ENCODE measurements at regions not wholly inside any gene's neighbourhood (a gene's known extent, or its start where the extent isn't known, plus 50 kb on each side); places are given as distances from the start of the nearest gene placed in this dataset.
A peak's percentile ranks its signal among the peaks of the same experiment; 100 is the strongest.

DNA sequence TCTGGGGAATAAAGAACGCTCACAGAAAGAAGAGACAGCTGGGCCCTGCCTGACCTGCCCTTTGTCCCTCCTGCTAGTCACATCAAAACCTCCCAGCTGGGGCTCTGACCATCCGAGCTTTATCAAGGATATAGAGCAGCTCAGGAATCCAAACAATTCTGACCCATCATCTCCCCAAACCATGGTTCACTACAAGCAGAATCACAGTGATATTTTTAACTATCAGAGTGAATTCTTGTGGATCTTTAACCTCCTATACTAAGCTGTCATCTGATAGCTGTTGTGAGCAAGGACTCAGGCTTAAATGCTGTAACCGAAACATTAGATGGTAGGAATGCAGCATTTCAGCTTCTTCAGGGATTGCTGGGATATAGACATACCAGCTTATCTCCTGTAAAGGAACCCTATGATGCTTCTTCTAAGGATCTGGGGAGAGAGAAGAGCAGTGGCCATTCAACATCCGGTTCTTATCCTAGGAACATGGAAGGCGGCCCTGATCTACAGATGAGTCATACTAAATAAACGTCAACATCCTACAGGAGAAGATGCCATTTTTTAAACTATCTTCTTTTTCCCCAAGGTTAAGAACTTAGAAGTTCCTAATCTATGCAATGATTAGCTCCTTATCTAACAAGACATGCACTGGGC is 84.7 kb upstream of the AKIP1 start:
- no peak for DNase-seq

DNA sequence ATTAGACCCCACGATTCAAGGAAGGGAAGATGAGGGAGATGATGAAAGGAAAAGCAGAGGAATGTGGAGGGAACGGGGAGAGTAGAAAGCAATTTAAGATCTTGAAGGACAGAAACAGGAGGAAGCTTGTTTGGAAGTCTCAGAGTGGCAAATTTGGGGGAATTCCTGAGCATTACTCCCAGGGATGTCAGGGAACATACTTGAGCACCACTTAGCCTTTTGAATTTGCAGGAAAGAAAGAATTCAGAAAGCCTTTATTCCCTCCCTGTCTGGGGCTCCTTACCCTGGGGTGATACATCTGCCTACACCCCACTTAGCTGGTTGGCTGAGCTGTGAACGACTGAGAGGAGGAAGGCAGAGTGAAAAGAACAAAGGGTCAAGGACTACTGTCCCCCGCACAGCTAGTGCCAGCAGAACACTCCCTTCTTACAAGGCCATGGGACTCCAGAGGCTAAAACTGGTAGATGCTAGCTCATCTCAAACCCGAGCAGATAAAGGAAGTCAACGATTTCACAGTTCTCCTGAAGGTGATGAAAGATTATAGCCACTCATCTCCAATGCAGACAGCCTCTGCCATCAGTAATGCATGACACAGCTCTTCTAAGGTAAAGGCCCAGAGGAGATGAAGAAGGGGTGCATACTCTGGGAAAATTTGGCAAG is 84.0 kb upstream of the AKIP1 start:
- DNase-seq = no peak

DNA sequence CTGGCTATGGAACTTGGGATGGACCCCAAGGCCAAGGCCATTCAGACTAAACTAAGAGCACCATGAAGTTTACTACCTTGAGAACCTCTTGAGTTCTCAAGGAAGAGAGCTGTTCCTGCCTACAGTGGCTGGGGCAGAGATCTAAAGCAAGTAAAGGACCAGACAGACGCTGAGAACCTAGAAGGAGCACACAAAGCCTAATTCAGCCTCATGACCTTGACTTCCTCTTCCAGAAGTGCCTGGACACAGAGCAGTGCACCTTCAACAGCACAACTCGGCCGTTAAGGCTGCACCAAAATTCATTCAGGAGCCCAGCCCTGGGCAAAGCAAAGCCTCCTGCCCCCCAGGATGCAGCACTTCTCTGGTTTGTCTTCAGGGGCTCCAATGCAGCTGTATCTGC is 82.9 kb upstream of the AKIP1 start:
- no peak for DNase-seq

DNA sequence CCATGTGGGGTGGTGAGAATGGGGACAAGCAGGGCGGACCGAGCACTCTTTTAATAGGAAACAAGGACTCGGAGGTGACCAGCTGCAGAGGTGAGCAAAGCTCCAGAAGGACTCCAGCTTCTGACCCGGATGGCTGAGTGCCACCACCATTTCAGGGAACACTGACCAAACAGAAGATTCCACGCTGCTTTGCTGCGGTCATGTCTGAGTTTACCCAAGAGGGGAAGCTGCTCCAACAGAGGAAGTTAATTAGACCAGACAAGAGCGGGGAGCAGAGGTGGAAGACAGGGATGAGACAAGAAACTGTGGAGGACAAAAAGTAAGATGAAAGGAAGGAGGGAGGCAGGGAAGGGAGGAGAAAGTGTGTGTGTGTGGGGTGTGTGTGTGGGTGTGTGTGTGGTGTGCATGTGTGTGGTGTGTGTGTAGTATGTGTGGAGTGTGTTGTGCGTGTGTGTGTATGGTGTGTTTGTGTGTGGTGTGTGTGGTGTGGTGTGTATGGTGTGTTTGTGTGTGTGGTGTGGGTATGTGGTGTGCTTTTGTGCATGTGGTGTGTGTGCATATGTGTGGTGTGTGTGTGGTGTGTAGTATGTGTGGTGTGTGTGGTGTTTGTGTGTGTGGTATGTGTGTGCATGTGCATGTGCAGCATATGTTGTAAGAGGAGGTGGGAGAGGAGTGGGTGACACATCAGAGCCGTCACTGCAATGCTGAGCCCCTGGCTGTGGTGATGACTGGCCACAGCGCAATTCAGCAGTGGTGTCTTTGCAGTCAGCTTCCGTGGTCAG is 82.2 kb upstream of the AKIP1 start:
- no peak for DNase-seq

DNA sequence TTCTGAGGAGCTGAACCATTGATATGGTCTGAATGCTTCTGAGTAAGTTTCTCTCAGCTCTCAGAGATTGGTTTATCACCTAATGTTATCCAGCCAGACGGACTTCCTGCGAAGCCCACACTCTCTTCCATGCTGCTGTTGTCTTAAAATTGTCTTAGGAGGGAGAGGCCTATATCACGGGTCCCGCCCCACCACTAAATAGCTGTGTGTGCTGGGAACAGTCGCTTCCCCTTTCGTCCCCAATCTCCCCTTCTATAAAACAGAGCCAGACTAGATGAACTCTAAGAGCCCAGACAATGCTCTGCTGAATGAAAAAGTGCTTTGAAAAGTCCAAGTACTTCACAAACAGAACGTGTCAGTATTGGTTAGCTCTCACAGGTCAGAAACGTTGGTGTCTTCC is 81.4 kb upstream of the AKIP1 start:
- no peak for DNase-seq

DNA sequence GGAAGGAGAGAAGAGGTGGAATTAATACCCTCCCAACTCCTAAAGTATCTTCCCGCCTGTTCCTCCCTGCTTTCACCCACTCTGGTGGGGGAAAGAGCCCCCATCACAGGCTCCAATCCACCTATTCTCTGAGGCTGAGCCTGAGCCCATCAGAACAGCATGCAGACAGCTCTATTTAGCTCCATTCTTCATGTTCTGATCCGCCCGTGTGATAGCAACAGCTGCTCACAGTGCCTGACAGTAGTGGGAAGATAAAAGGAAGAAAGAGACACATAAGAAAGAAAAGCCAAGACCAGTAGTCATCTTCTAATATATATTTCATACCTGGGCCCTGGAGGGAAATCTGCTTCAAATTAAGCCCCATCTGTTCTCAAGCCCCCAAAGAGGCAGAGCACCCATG is 80.3 kb upstream of the AKIP1 start:
- DNase-seq = no peak

DNA sequence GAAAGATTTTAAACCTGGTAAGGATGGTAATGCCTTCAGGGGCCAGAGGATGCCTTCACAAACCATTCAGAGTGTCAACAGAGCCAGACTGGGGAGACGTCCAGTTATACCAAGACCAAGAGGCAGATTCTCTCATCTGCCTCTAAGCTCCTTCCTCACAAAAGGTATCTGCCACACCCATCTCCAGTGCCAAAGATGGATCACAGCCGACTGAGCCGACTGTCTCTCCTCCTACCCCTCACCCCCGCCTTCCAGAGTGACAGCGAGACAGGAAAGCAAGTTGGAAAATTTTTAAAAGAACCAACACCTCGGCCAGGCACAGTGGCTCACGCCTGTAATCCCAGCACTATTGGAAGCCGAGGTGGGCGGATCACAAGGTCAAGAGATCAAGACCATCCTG is 79.1 kb upstream of the AKIP1 start:
- no peak for DNase-seq

DNA sequence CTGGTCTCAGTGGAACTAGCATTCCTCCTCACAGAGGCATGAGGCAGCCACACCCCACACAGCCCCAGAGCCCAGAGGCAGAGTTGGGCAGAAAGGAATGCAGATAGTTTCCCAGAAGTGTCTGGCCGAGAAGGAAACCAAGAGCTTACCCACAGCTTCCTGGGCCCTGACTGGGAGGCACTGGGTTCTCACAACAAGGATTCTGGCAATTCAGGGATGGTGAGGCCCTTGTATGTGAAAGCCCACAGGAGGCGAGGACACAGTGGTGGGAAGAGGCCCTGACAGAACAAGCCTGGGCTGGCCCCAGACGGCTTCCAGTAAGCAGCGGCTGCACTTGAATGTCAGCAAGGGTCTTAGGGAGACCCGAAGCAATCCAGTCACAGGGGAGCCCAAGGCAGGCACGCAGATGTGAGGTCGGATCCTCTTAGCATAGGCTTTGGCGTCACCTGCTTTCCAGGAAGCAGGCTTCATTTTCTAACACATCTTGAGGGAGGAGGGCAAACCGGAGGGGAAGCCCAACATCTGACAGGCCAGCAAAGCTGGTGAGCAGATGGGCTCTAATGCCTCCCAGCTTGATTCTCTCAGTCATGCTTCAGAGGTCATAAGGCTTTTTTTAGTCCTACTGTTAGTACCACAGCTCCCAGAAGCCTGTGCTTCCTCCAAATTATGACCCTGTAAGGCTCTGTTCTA is 78.3 kb upstream of the AKIP1 start:
- DNase-seq = no peak

DNA sequence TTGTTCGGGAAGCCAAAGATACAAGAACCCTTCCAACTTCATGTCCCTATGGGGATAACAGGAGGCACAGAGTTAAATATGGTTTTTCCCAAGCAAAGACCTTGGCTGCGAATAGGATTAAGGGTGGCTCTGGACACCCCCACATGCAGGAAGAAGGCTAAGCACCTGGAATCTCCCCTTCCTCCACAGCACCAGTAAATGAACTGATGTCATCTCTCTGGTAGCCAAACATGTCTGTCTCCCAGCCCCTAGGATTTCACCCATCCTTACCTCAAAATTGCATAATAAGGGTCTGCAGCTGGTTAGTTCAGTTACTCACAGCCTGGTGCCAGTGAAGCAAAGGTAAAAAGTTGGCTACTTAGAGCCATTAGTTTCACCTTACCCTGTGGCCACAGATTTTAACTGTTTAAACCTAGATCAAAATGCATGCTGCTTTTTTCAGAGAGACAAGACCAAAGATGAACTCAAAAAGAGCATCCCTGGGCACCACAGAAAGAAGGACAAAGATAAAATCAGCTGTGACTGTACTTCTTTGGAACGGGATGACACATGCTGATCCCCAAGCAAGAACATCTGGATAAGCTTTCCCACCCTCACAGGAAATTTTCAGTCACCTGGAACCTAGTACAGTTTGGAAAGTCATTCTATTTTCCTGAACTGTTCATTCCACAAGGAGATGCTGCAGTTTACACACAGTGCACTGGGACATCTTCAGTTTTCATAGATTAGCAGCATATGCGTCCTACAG is 77.2 kb upstream of the AKIP1 start:
- no peak for DNase-seq

DNA sequence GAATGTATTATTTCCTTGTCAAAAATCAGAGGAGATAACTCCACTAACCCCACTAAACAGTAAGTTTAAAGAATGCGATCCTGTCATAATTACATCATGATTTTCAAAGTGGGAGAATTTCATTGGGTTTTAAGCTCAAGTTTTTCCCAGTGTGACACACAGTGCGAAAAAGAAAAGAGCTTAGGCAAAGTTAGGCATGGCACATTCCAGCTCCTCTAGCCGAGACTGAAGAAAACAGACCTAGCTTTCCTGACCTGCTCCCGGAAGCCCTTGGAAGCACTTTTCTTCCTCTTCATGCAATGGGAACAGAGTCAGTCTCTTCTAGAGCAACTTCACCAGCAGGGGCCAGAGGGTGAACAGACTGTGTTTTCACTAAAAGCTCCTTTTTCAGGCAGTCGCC is 76.6 kb upstream of the AKIP1 start:
- no peak for DNase-seq

DNA sequence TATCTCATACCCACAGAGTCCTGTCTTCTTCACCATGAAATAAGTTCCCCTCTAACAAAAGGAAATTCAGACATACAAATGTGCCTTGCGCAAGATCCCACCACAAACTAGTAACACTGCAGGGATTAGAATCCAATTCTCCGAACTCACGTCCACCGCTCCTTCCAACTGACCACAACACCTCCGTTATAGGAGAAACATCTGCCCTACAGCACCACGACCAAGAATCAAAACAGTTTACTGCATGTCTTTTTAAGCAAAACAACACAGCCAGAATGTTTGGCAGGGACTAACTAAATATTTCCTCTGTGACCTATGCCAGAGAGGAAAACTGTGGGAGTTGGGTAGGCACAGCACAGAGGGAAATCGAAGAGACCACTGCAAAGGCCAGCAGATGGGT is 72.7 kb upstream of the AKIP1 start:
- peak in 1 of 2 donors; percentile 24 for DNase-seq

DNA sequence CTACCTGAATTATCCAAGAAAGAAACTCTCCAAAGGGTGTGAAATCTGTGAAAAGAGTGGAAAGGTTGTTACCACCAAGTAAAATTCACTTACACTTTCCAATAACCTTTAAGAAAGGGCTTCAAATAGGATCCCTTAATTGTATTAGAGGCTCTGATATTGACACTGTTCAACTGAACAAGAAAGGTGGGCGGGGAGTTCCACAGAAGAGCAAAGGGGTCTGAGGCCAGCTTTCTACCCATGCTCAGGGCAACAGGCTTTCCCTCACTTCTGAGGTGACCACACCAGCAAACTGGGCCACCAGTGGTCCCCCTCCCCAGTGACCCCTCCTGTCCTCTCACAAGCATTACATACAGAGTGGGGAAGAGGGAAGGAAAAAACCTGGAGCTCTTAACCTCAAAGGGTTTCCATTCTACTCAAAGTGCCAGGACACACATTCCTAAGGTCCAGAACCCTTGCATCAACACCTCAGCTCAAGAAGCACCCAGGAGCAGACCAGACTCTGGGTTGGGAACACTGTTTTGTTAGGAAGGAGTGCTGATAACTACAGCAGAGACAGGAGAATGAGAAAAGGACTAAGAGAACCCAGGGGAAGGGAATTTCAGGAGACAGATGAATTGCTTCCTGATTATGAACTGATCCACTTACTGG is 71.6 kb upstream of the AKIP1 start:
- no peak for DNase-seq

DNA sequence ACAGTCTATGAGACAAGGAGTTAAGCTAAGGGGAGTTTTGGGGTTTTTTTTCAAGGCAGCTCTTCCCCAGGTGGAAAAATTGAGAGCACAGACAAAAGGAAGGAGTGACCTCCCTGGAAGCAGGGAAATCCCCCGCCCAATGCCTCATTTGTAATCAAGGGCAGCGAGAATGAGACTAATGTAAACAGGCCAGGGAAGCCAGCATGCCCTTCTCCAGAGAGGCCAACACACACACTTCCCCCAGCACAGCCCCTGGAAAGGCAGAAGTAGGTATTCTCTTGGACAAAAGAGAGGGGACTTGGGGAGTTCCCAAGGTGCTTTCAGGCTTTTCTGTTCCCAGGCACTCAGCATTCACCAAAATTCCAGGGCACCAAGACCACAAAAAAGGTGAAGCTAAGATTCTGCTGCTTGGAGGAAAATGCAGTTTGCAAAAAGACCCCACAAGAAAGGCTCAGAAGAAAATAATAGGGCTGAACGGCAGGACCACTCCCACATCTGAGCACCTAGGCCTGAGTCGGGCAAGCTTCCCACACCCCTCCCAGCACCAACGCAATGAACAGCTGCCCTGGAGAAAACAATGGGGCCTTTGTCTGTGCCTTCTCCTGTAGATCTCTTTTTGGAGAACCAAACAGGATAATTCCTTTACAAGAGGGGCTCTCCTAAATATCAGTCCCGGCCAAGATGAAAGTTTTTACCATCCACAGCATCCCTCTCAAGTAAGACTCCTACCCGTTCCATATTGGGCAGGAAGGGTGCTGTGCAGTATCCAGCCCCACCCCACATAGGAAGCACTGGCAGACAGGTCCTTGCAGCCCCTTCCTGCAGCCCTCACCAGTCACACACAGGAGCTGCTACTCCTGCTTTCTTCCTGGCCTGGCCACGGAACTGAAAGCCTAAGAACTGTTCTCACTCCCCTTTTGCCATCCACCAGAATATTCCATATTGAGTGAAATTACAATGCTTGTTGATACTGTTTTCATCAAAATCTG is 70.7 kb upstream of the AKIP1 start:
- peak; percentile 20 to 29 for DNase-seq

DNA sequence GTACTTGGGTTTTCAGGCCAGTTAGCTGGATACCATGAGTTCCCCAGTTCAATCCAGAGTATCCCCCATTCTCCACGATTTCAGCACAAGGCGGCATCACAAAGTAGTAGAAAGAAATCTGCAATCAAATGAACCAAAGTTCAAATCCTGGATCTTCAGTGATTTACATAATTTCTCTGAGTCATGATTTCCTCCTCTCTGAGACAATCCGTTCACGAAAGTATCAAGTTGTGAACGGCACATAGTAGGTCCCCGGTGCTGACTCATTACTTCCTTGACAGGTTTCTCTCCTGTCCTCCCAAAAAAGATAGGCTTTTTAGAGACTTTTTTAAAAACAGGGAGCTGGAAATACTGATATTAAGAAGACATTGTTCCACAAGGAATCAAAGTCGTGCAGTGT is 69.1 kb upstream of the AKIP1 start:
- DNase-seq = no peak

DNA sequence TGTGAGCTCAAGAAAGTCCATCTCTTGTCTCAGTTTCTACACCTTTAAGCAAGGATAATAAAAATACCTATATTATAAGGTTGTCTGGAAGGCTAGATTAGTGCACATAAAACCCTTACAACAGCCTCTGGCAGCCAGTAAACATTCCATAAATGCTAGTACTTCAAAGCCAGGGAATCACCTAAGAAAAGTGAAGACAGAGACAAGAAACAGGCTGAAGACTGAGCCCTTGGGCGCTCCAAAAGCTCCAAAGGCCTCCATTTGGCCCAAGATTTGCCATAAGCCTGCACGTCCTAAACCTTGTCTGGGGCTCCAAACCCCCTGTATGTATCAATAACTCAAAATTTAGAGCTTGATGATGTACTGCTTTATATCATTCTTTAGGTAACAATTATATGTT is 52.2 kb upstream of the AKIP1 start:
- DNase-seq = no peak
